ENCODE measurements at regions not wholly inside any gene's neighbourhood (a gene's known extent, or its start where the extent isn't known, plus 50 kb on each side); places are given as distances from the start of the nearest gene placed in this dataset.

DNA sequence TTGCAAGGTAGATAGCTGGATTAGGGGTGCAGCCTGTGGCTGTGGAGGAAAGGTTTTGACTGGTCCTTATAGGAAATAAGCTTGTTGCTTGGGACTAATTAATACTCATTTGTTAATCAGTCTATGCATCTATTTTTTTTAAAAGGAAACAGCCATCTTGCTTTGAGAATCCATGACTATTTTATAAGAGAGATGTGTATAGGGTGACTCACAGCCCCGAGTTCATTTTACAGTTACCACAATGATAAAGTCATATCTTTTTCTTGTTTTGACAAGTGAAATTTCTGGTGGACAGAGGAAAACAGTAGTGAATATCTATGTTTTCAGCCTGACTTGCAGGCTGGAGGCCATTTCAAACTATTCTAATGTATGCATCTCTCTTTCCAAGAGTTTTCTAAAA lies 193.5 kb upstream of the CCDC68 start:
- TF ChIP-seq, protein P1, sequence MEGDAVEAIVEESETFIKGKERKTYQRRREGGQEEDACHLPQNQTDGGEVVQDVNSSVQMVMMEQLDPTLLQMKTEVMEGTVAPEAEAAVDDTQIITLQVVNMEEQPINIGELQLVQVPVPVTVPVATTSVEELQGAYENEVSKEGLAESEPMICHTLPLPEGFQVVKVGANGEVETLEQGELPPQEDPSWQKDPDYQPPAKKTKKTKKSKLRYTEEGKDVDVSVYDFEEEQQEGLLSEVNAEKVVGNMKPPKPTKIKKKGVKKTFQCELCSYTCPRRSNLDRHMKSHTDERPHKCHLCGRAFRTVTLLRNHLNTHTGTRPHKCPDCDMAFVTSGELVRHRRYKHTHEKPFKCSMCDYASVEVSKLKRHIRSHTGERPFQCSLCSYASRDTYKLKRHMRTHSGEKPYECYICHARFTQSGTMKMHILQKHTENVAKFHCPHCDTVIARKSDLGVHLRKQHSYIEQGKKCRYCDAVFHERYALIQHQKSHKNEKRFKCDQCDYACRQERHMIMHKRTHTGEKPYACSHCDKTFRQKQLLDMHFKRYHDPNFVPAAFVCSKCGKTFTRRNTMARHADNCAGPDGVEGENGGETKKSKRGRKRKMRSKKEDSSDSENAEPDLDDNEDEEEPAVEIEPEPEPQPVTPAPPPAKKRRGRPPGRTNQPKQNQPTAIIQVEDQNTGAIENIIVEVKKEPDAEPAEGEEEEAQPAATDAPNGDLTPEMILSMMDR (optimal IDR thresholded peaks at IDR 0.05 in 1 of 3, IDR thresholded peaks at IDR 0.05 in 1 of 3, conservative IDR thresholded peaks at IDR 0.05 in 1 of 3; ENCODE audit: extremely low read depth in 1 of 3, insufficient read depth in 2 of 3, low read length in 3 of 3), result no peak
- no peak for TF ChIP-seq EZH2 (IDR thresholded peaks at IDR 0.05; ENCODE audit: low read length)
